ENCODE measurements at regions not wholly inside any gene's neighbourhood (a gene's known extent, or its start where the extent isn't known, plus 50 kb on each side); places are given as distances from the start of the nearest gene placed in this dataset.

GRCh38 chr20:60142587-60142986 is 184.4 kb downstream of the CDH26 start:
- H3K4me3 ChIP-seq: no peak overlapping the region

GRCh38 chr20:60143261-60143842 is 185.1 kb downstream of the CDH26 start:
- Histone ChIP-seq H3K4me1 (replicated peaks) (no peaks in the 10 kb centered on the region), H3K36me3 (no peaks in the 10 kb centered on the region), H3K27ac (no peak overlapping the region), H3K27me3 (replicated peaks) (0 out of 2 replicates have a peak, but pooled peaks cover 3% of the 10 kb centered on the region), H3K9me3 (replicated peaks) (no peaks in the 10 kb centered on the region), H3K4me3 (no peak overlapping the region)
- DNase-seq (ENCODE audit: low read depth in 1 of 2, low spot score in 2 of 2): no peak

More at GRCh38 chr20:60142587-60142986, 184.4 kb downstream of the CDH26 start:
- Histone ChIP-seq H3K27ac (no peak overlapping the region), H3K9me3 (replicated peaks) (no peaks in the 10 kb centered on the region), H3K27me3 (replicated peaks) (0 out of 2 replicates have a peak, but pooled peaks cover 3% of the 10 kb centered on the region), H3K4me1 (replicated peaks) (no peaks in the 10 kb centered on the region), H3K36me3 (no peaks in the 10 kb centered on the region)
- no peak for DNase-seq (ENCODE audit: low read depth in 1 of 2, low spot score in 2 of 2)

GRCh38 chr20:60144404-60144803 is 186.2 kb downstream of the CDH26 start:
- H3K27ac ChIP-seq: no peak overlapping the region
- 0 out of 2 replicates have a peak, but pooled peaks cover 3% of the 10 kb centered on the region for H3K27me3 ChIP-seq (replicated peaks)
- no peaks in the 10 kb centered on the region for H3K9me3 ChIP-seq (replicated peaks)
- no peaks in the 10 kb centered on the region for H3K36me3 ChIP-seq
- DNase-seq (ENCODE audit: low read depth in 1 of 2, low spot score in 2 of 2): no peak
- H3K4me3 ChIP-seq: no peak overlapping the region
- H3K4me1 ChIP-seq (replicated peaks): no peaks in the 10 kb centered on the region

- Histone ChIP-seq H3K4me1 (replicated peaks) (no peaks in the 10 kb centered on the region), H3K9me3 (replicated peaks) (no peaks in the 10 kb centered on the region), H3K36me3 (no peaks in the 10 kb centered on the region), H3K27me3 (replicated peaks) (0 out of 2 replicates have a peak, but pooled peaks cover 3% of the 10 kb centered on the region), H3K27ac (no peak overlapping the region), H3K4me3 (no peak overlapping the region)
- no peak for DNase-seq (ENCODE audit: low read depth in 1 of 2, low spot score in 2 of 2)
Measured at GRCh38 chr20:60144974-60145527, 186.8 kb downstream of the CDH26 start.

GRCh38 chr20:60147004-60147403 is 188.8 kb downstream of the CDH26 start:
- no peak overlapping the region for H3K4me3 ChIP-seq
- H3K9me3 ChIP-seq (replicated peaks): no peaks in the 10 kb centered on the region
- no peak for DNase-seq (ENCODE audit: low read depth in 1 of 2, low spot score in 2 of 2)
- no peaks in the 10 kb centered on the region for H3K36me3 ChIP-seq
- H3K4me1 ChIP-seq (replicated peaks): no peaks in the 10 kb centered on the region
- no peak overlapping the region for H3K27ac ChIP-seq
- peaks cover 8% of the 10 kb centered on the region for H3K27me3 ChIP-seq (replicated peaks)

GRCh38 chr20:60148885-60149284 is 190.7 kb downstream of the CDH26 start:
- Histone ChIP-seq H3K4me1 (replicated peaks) (no peaks in the 10 kb centered on the region), H3K27ac (no peak overlapping the region), H3K27me3 (replicated peaks) (peaks cover 10% of the 10 kb centered on the region), H3K4me3 (no peak overlapping the region), H3K36me3 (no peaks in the 10 kb centered on the region), H3K9me3 (replicated peaks) (no peaks in the 10 kb centered on the region)
- no peak for DNase-seq (ENCODE audit: low read depth in 1 of 2, low spot score in 2 of 2)

GRCh38 chr20:60152792-60153191 is 194.6 kb downstream of the CDH26 start:
- Histone ChIP-seq H3K4me1 (replicated peaks) (no peaks in the 10 kb centered on the region), H3K27me3 (replicated peaks) (peaks cover 16% of the 10 kb centered on the region), H3K4me3 (no peak overlapping the region), H3K36me3 (no peaks in the 10 kb centered on the region), H3K27ac (no peak overlapping the region), H3K9me3 (replicated peaks) (no peaks in the 10 kb centered on the region)
- no peak for DNase-seq (ENCODE audit: low read depth in 1 of 2, low spot score in 2 of 2)

GRCh38 chr20:60160451-60161145 is 202.4 kb downstream of the CDH26 start:
- Histone ChIP-seq H3K4me1 (replicated peaks) (no peaks in the 10 kb centered on the region), H3K27ac (no peak overlapping the region), H3K27me3 (replicated peaks) (peaks cover 4% of the 10 kb centered on the region; the same call in 1 of the 2 replicates), H3K9me3 (replicated peaks) (no peaks in the 10 kb centered on the region), H3K4me3 (no peak overlapping the region), H3K36me3 (no peaks in the 10 kb centered on the region)
- no peak for DNase-seq (ENCODE audit: low read depth in 1 of 2, low spot score in 2 of 2)

GRCh38 chr20:60167812-60168211 is 209.6 kb downstream of the CDH26 start:
- Histone ChIP-seq H3K36me3 (no peaks in the 10 kb centered on the region), H3K27me3 (replicated peaks) (peaks cover 13% of the 10 kb centered on the region), H3K27ac (no peak overlapping the region)

GRCh38 chr20:60168963-60169362 is 210.7 kb downstream of the CDH26 start:
- H3K27me3 ChIP-seq (replicated peaks): peaks cover 13% of the 10 kb centered on the region
- H3K36me3 ChIP-seq: no peaks in the 10 kb centered on the region
- no peaks in the 10 kb centered on the region for H3K9me3 ChIP-seq (replicated peaks)
- no peak overlapping the region for H3K4me3 ChIP-seq
- H3K27ac ChIP-seq: no peak overlapping the region
- DNase-seq (ENCODE audit: low read depth in 1 of 2, low spot score in 2 of 2): no peak
- no peaks in the 10 kb centered on the region for H3K4me1 ChIP-seq (replicated peaks)

More at GRCh38 chr20:60167812-60168211, 209.6 kb downstream of the CDH26 start:
- Histone ChIP-seq H3K4me3 (no peak overlapping the region), H3K4me1 (replicated peaks) (no peaks in the 10 kb centered on the region), H3K9me3 (replicated peaks) (no peaks in the 10 kb centered on the region)
- no peak for DNase-seq (ENCODE audit: low read depth in 1 of 2, low spot score in 2 of 2)

GRCh38 chr20:60170116-60170515 is 211.9 kb downstream of the CDH26 start:
- H3K36me3 ChIP-seq: no peaks in the 10 kb centered on the region
- no peak for DNase-seq (ENCODE audit: low read depth in 1 of 2, low spot score in 2 of 2)
- H3K27ac ChIP-seq: no peak overlapping the region
- peaks cover 15% of the 10 kb centered on the region for H3K27me3 ChIP-seq (replicated peaks)
- no peaks in the 10 kb centered on the region for H3K9me3 ChIP-seq (replicated peaks)
- no peaks in the 10 kb centered on the region for H3K4me1 ChIP-seq (replicated peaks)
- H3K4me3 ChIP-seq: no peak overlapping the region

- Histone ChIP-seq H3K27ac (no peak overlapping the region), H3K4me1 (replicated peaks) (no peaks in the 10 kb centered on the region), H3K36me3 (no peaks in the 10 kb centered on the region), H3K9me3 (replicated peaks) (no peaks in the 10 kb centered on the region), H3K4me3 (no peak overlapping the region), H3K27me3 (replicated peaks) (peaks cover 15% of the 10 kb centered on the region)
- DNase-seq (ENCODE audit: low read depth in 1 of 2, low spot score in 2 of 2): no peak
Measured at GRCh38 chr20:60171313-60171712, 213.1 kb downstream of the CDH26 start.

GRCh38 chr20:60171738-60172137 is 213.5 kb downstream of the CDH26 start:
- H3K27ac ChIP-seq: no peak overlapping the region
- no peak overlapping the region for H3K4me3 ChIP-seq
- peaks cover 12% of the 10 kb centered on the region; the same call in 1 of the 2 replicates for H3K27me3 ChIP-seq (replicated peaks)
- no peaks in the 10 kb centered on the region for H3K36me3 ChIP-seq
- no peak for DNase-seq (ENCODE audit: low read depth in 1 of 2, low spot score in 2 of 2)
- H3K4me1 ChIP-seq (replicated peaks): no peaks in the 10 kb centered on the region
- H3K9me3 ChIP-seq (replicated peaks): no peaks in the 10 kb centered on the region

- Histone ChIP-seq H3K27me3 (replicated peaks) (peaks cover 9% of the 10 kb centered on the region; the same call in 1 of the 2 replicates), H3K36me3 (no peaks in the 10 kb centered on the region), H3K27ac (no peak overlapping the region), H3K4me3 (no peak overlapping the region), H3K9me3 (replicated peaks) (no peaks in the 10 kb centered on the region), H3K4me1 (replicated peaks) (no peaks in the 10 kb centered on the region)
- DNase-seq (ENCODE audit: low read depth in 1 of 2, low spot score in 2 of 2): no peak
Measured at GRCh38 chr20:60172346-60172984, 214.2 kb downstream of the CDH26 start.
